Activated CD8-positive, alpha-beta T cell treated with anti-CD3 and anti-CD28 coated beads, Interleukin-2, amount 10 ng/mL, durations not matched to agents 7 days and 5 days (primary cell): ENCODE measurements at regions not wholly inside any gene's neighbourhood (a gene's known extent, or its start where the extent isn't known, plus 50 kb on each side); places are given as distances from the start of the nearest gene placed in this dataset.
"Not testable (repeated sequence)": the region's sequence is repeated elsewhere in the genome, so short reads cannot be mapped to it uniquely, and the experiment has no call there.

ENCODE experiments used
- ATAC-seq: fragments of 150-1000 bp; cut with Tn5 transposase; one replicate; pipeline ENCODE4 v1.10.0; 2021; ENCODE audit warnings: moderate library complexity
- CTCF ChIA-PET: fragments of 350-600 bp; sonication (Branson Sonifier 250); formaldehyde crosslinking; loops from one replicate; lab custom pipeline; 2021; ENCODE audit warnings: antibody characterized with exemption; lab: Charles Lee
- POLR2A ChIA-PET: fragments of 350-600 bp; sonication (Branson Sonifier 250); formaldehyde crosslinking; loops from one replicate; lab custom pipeline; 2021; ENCODE audit warnings: antibody characterized with exemption; lab: Charles Lee
- DNase-seq: peaks from one replicate; pipeline ENCODE4 v3.0.0-alpha.2; 2020
- H3K27ac Mint-ChIP-seq: one replicate; pipeline ENCODE4 v1.8.0; 2021; ENCODE audit warnings: mild to moderate bottlenecking, mixed read lengths
- H3K27me3 Mint-ChIP-seq: one replicate; pipeline ENCODE4 v1.8.0; 2021; ENCODE audit warnings: low read depth, mixed read lengths
- H3K36me3 Mint-ChIP-seq: one replicate; pipeline ENCODE4 v1.8.0; 2021; ENCODE audit warnings: low read depth, mixed read lengths
- H3K4me1 Mint-ChIP-seq: one replicate; pipeline ENCODE4 v1.8.0; 2021; ENCODE audit warnings: low read depth, mixed read lengths
- H3K4me3 Mint-ChIP-seq: one replicate; pipeline ENCODE4 v1.8.0; 2021; ENCODE audit warnings: mild to moderate bottlenecking, mixed read lengths
- H3K9me3 Mint-ChIP-seq: one replicate; pipeline ENCODE4 v1.8.0; 2022; ENCODE audit warnings: mixed read lengths; ENCODE audit not compliant: insufficient read depth

- ChIA-PET CTCF (no interaction called here), POLR2A (no interaction called here)
Measured at GRCh38 chr2:16221461-16222010, 281.2 kb downstream of the MYCN start.

GRCh38 chr2:16219292-16219975 is 279.1 kb downstream of the MYCN start:
- Mint-ChIP-seq H3K27me3 (no peaks in the 10 kb centered on the region), H3K36me3 (no peaks in the 10 kb centered on the region), H3K4me1 (no peaks in the 10 kb centered on the region), H3K9me3 (no peaks in the 10 kb centered on the region), H3K27ac (no peak overlapping the region), H3K4me3 (no peak overlapping the region)
- ChIA-PET CTCF (no interaction called here), POLR2A (no interaction called here)
- no peak for DNase-seq
- ATAC-seq = no peak

More at GRCh38 chr2:16221461-16222010, 281.2 kb downstream of the MYCN start:
- no peak overlapping the region for H3K4me3 Mint-ChIP-seq
- DNase-seq (no peak), ATAC-seq (no peak)
- H3K4me1 Mint-ChIP-seq = no peaks in the 10 kb centered on the region
- no peaks in the 10 kb centered on the region for H3K9me3 Mint-ChIP-seq
- no peaks in the 10 kb centered on the region for H3K36me3 Mint-ChIP-seq
- H3K27ac Mint-ChIP-seq = no peak overlapping the region
- no peaks in the 10 kb centered on the region for H3K27me3 Mint-ChIP-seq

GRCh38 chr2:16218625-16219024 is 278.3 kb downstream of the MYCN start:
- no peak overlapping the region for H3K27ac Mint-ChIP-seq
- no peaks in the 10 kb centered on the region for H3K36me3 Mint-ChIP-seq
- POLR2A ChIA-PET = no interaction called here
- H3K4me3 Mint-ChIP-seq = no peak overlapping the region
- H3K27me3 Mint-ChIP-seq = no peaks in the 10 kb centered on the region
- ATAC-seq (no peak), DNase-seq (no peak)
- no peaks in the 10 kb centered on the region for H3K9me3 Mint-ChIP-seq
- CTCF ChIA-PET = interaction anchor here (1.0 kb wide), 1 partner anchor 279 kb away, joined by 5 read pairs; the partner anchor contains the start of gene MYCN
- no peaks in the 10 kb centered on the region for H3K4me1 Mint-ChIP-seq

- POLR2A ChIA-PET = no interaction called here
- no peaks in the 10 kb centered on the region for H3K9me3 Mint-ChIP-seq
- DNase-seq (no peak), ATAC-seq (no peak)
- CTCF ChIA-PET = interaction anchor here (1.0 kb wide), 1 partner anchor 278 kb away, joined by 5 read pairs; the partner anchor contains the start of gene MYCN
- H3K4me1 Mint-ChIP-seq = no peaks in the 10 kb centered on the region
- H3K27ac Mint-ChIP-seq = no peak overlapping the region
- H3K27me3 Mint-ChIP-seq = no peaks in the 10 kb centered on the region
- H3K36me3 Mint-ChIP-seq = no peaks in the 10 kb centered on the region
- H3K4me3 Mint-ChIP-seq = no peak overlapping the region
Measured at GRCh38 chr2:16218161-16218560, 277.8 kb downstream of the MYCN start.

- H3K4me3 Mint-ChIP-seq, H3K9me3 Mint-ChIP-seq, POLR2A ChIA-PET, H3K4me1 Mint-ChIP-seq, ATAC-seq, H3K27me3 Mint-ChIP-seq, H3K36me3 Mint-ChIP-seq, DNase-seq, H3K27ac Mint-ChIP-seq: not testable (repeated sequence)
- CTCF ChIA-PET = interaction anchor here (1.0 kb wide), 1 partner anchor 278 kb away, joined by 5 read pairs; the partner anchor contains the start of gene MYCN
Measured at GRCh38 chr2:16217741-16218140, 277.4 kb downstream of the MYCN start.

- CTCF ChIA-PET = no interaction called here
- H3K4me3 Mint-ChIP-seq = no peak overlapping the region
- H3K27ac Mint-ChIP-seq = no peak overlapping the region
- POLR2A ChIA-PET = no interaction called here
- DNase-seq = no peak
- no peaks in the 10 kb centered on the region for H3K36me3 Mint-ChIP-seq
- H3K27me3 Mint-ChIP-seq = no peaks in the 10 kb centered on the region
- no peaks in the 10 kb centered on the region for H3K4me1 Mint-ChIP-seq
- no peak for ATAC-seq
- no peaks in the 10 kb centered on the region for H3K9me3 Mint-ChIP-seq
Measured at GRCh38 chr2:16217291-16217690, 276.9 kb downstream of the MYCN start.

GRCh38 chr2:16216558-16216945 is 276.2 kb downstream of the MYCN start:
- H3K27me3 Mint-ChIP-seq = no peaks in the 10 kb centered on the region
- DNase-seq = no peak
- no peak overlapping the region for H3K27ac Mint-ChIP-seq
- POLR2A ChIA-PET = no interaction called here
- CTCF ChIA-PET = no interaction called here
- no peaks in the 10 kb centered on the region for H3K9me3 Mint-ChIP-seq
- no peaks in the 10 kb centered on the region for H3K36me3 Mint-ChIP-seq
- H3K4me3 Mint-ChIP-seq = no peak overlapping the region
- no peaks in the 10 kb centered on the region for H3K4me1 Mint-ChIP-seq
- ATAC-seq = no peak

- CTCF ChIA-PET = no interaction called here
- Mint-ChIP-seq H3K4me1 (no peaks in the 10 kb centered on the region), H3K27me3 (no peaks in the 10 kb centered on the region), H3K4me3 (no peak overlapping the region), H3K36me3 (no peaks in the 10 kb centered on the region), H3K9me3 (no peaks in the 10 kb centered on the region), H3K27ac (no peak overlapping the region)
- DNase-seq (no peak), ATAC-seq (no peak)
- POLR2A ChIA-PET = no interaction called here
Measured at GRCh38 chr2:16215902-16216557, 275.7 kb downstream of the MYCN start.

- H3K36me3 Mint-ChIP-seq = no peaks in the 10 kb centered on the region
- H3K9me3 Mint-ChIP-seq = no peaks in the 10 kb centered on the region
- no peaks in the 10 kb centered on the region for H3K4me1 Mint-ChIP-seq
- H3K4me3 Mint-ChIP-seq = no peak overlapping the region
- ChIA-PET CTCF (no interaction called here), POLR2A (no interaction called here)
- no peaks in the 10 kb centered on the region for H3K27me3 Mint-ChIP-seq
- DNase-seq (no peak), ATAC-seq (no peak)
- no peak overlapping the region for H3K27ac Mint-ChIP-seq
Measured at GRCh38 chr2:16214861-16215260, 274.5 kb downstream of the MYCN start.

GRCh38 chr2:16214391-16214790 is 274.0 kb downstream of the MYCN start:
- no peaks in the 10 kb centered on the region for H3K9me3 Mint-ChIP-seq
- ChIA-PET POLR2A (no interaction called here), CTCF (no interaction called here)
- no peak overlapping the region for H3K27ac Mint-ChIP-seq
- no peaks in the 10 kb centered on the region for H3K4me1 Mint-ChIP-seq
- no peak for ATAC-seq
- H3K4me3 Mint-ChIP-seq = no peak overlapping the region
- no peak for DNase-seq
- H3K27me3 Mint-ChIP-seq = no peaks in the 10 kb centered on the region
- H3K36me3 Mint-ChIP-seq = no peaks in the 10 kb centered on the region

- Mint-ChIP-seq H3K27ac (no peak overlapping the region), H3K4me1 (no peaks in the 10 kb centered on the region), H3K27me3 (peaks cover 3% of the 10 kb centered on the region), H3K4me3 (no peak overlapping the region), H3K9me3 (no peaks in the 10 kb centered on the region), H3K36me3 (no peaks in the 10 kb centered on the region)
- DNase-seq (no peak), ATAC-seq (no peak)
- CTCF ChIA-PET = no interaction called here
- POLR2A ChIA-PET = no interaction called here
Measured at GRCh38 chr2:16212321-16212720, 272.0 kb downstream of the MYCN start.

- H3K27me3 Mint-ChIP-seq = peaks cover 5% of the 10 kb centered on the region
- DNase-seq = no peak
- H3K27ac Mint-ChIP-seq = no peak overlapping the region
- ChIA-PET POLR2A (no interaction called here), CTCF (no interaction called here)
- no peaks in the 10 kb centered on the region for H3K4me1 Mint-ChIP-seq
- no peak overlapping the region for H3K4me3 Mint-ChIP-seq
- ATAC-seq = no peak
- no peaks in the 10 kb centered on the region for H3K9me3 Mint-ChIP-seq
- no peaks in the 10 kb centered on the region for H3K36me3 Mint-ChIP-seq
Measured at GRCh38 chr2:16211341-16211740, 271.0 kb downstream of the MYCN start.
